ENCODE measurements at regions not wholly inside any gene's neighbourhood (a gene's known extent, or its start where the extent isn't known, plus 50 kb on each side); places are given as distances from the start of the nearest gene placed in this dataset.

DNA sequence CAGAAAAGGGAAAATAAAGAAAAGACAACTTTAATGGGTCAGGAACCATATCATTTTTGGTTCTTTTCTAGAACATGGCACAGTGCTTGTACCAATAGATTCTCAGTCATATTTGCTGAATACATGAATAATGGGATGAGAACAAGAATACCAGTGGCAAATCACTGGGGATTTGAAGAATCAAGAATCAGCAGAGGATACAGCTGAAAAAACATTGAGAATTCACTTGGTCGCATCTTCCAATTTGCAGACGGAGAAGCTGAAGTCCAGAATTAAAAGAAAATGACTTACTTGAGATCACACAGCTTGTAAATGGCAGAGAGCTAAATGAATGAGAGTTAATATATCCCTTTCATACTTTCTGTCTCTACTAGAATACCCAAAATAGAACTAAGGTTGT lies 362.2 kb downstream of the RAD51AP2 start:
- no peak for TF ChIP-seq CTCF (IDR thresholded peaks at IDR 0.05)
- DNase-seq (ENCODE audit: low spot score), result no peak
- ATAC-seq (ENCODE audit: low FRiP score), result no peak

DNA sequence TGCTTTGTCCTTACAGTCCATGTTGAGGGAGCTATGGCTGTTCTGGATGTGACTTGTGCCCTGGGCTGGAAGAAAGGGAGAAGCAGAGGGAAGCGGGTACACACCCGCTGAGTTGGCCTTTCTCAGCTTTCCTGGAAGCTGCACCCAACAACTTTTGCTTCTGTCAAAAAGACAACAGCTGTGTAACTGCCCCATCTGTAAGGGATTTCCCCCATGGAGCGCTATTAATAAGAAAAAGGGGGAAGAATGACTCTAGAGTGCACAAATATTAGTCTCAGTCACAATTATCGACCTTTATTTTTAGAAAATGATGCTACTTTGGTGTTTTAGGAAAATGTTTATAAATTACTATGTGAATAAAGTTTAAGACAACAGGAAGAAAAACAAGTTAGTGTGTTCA lies 368.3 kb downstream of the RAD51AP2 start:
- no peak for TF ChIP-seq CTCF (IDR thresholded peaks at IDR 0.05)
- no peak for DNase-seq (ENCODE audit: low spot score)
- no peak for ATAC-seq (ENCODE audit: low FRiP score)

GRCh38 chr2:17148407-17149145 lies 369.7 kb downstream of the RAD51AP2 start:
- DNase-seq (ENCODE audit: low spot score), result no peak
- ATAC-seq (ENCODE audit: low FRiP score), result peak; percentile 37
- TF ChIP-seq CTCF (IDR thresholded peaks at IDR 0.05), result no peak

- DNase-seq (ENCODE audit: low spot score) (no peak), ATAC-seq (ENCODE audit: low FRiP score) (no peak)
- TF ChIP-seq CTCF (IDR thresholded peaks at IDR 0.05), result no peak
Measured at GRCh38 chr2:17146358-17146757, 371.9 kb downstream of the RAD51AP2 start.

GRCh38 chr2:17136877-17137276 lies 381.4 kb downstream of the RAD51AP2 start:
- TF ChIP-seq CTCF (IDR thresholded peaks at IDR 0.05), result no peak
- DNase-seq (ENCODE audit: low spot score) (no peak), ATAC-seq (ENCODE audit: low FRiP score) (no peak)

DNA sequence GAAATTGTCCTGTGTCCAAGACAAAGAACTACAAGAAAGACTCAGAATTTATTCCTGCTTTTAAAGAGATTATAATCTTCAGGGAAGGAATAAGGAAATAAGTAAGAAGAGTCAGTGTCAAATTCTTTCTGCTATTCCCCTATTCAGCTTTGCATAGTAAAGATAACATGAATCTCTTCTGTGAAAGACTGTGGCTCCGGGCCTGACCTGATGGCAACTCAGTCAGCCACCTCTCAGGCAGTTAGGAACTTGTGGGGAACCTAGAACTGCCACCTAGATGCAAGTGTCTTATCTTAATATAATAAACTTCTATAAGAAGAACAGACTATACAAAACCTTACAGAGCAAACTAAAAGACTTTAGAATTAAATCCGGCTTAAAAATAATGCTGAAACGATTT lies 382.0 kb downstream of the RAD51AP2 start:
- ATAC-seq (ENCODE audit: low FRiP score), result no peak
- TF ChIP-seq CTCF (IDR thresholded peaks at IDR 0.05), result no peak
- DNase-seq (ENCODE audit: low spot score), result no peak

DNA sequence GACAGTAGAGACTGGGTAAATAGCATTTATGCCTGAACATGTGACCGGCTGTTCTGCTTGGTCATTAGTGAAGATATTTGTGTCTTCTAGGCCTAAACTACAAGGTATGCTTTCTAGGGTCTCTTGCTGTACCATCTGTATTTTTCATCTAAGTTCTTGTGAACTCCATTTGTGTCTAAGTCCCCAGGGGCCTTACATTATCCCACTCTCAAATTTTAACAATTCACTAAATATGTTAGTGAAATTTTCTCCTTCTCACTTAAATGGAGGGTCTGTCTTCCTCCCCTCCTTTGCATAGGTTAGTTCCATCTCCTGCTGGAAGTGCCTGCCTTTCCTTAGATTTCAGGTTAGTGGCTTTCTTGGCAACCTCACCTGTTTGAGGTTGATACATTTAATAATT lies 382.6 kb downstream of the RAD51AP2 start:
- ATAC-seq (ENCODE audit: low FRiP score), result no peak
- TF ChIP-seq CTCF (IDR thresholded peaks at IDR 0.05), result no peak

More for the DNA sequence above, 382.6 kb downstream of the RAD51AP2 start:
- no peak for DNase-seq (ENCODE audit: low spot score)
